ENCODE measurements at regions not wholly inside any gene's neighbourhood (a gene's known extent, or its start where the extent isn't known, plus 50 kb on each side); places are given as distances from the start of the nearest gene placed in this dataset.

GRCh38 chr7:156560696-156561095 is 79.9 kb upstream of the RNF32 start:
- DNase-seq (ENCODE audit: low read depth in 1 of 2, low spot score in 1 of 2): no peak
- H3K4me3 ChIP-seq (replicated peaks; ENCODE audit: insufficient read depth, low read length): no peak overlapping the region
- TF ChIP-seq REST (IDR thresholded peaks at IDR 0.05; ENCODE audit: insufficient replicate concordance, low read depth): no peak
- no peak for TF ChIP-seq POLR2AphosphoS5 (IDR thresholded peaks at IDR 0.05; ENCODE audit: low read depth)
- TF ChIP-seq CTCF (IDR thresholded peaks at IDR 0.05; ENCODE audit: insufficient read depth, low read length): no peak
- TF ChIP-seq GABPA (IDR thresholded peaks at IDR 0.05; ENCODE audit: low read depth): no peak
- TF ChIP-seq SPI1 (IDR thresholded peaks at IDR 0.05; ENCODE audit: borderline replicate concordance, low read depth): no peak
- no peak overlapping the region for H3K27ac ChIP-seq (replicated peaks)
- peaks cover 3% of the 10 kb centered on the region for H3K27me3 ChIP-seq (ENCODE audit: insufficient read depth, poor library complexity, severe bottlenecking)

GRCh38 chr7:156560075-156560474 is 80.5 kb upstream of the RNF32 start:
- peaks cover 3% of the 10 kb centered on the region for H3K27me3 ChIP-seq (ENCODE audit: insufficient read depth, poor library complexity, severe bottlenecking)
- TF ChIP-seq SPI1 (IDR thresholded peaks at IDR 0.05; ENCODE audit: borderline replicate concordance, low read depth) (no peak), CTCF (IDR thresholded peaks at IDR 0.05; ENCODE audit: insufficient read depth, low read length) (no peak), POLR2AphosphoS5 (IDR thresholded peaks at IDR 0.05; ENCODE audit: low read depth) (no peak), GABPA (IDR thresholded peaks at IDR 0.05; ENCODE audit: low read depth) (no peak), REST (IDR thresholded peaks at IDR 0.05; ENCODE audit: insufficient replicate concordance, low read depth) (no peak)
- no peak for DNase-seq (ENCODE audit: low read depth in 1 of 2, low spot score in 1 of 2)
- no peak overlapping the region for H3K4me3 ChIP-seq (replicated peaks; ENCODE audit: insufficient read depth, low read length)
- H3K27ac ChIP-seq (replicated peaks): no peak overlapping the region

GRCh38 chr7:156559001-156559400 is 81.6 kb upstream of the RNF32 start:
- no peak for DNase-seq (ENCODE audit: low read depth in 1 of 2, low spot score in 1 of 2)
- TF ChIP-seq POLR2AphosphoS5 (IDR thresholded peaks at IDR 0.05; ENCODE audit: low read depth): no peak
- no peak for TF ChIP-seq REST (IDR thresholded peaks at IDR 0.05; ENCODE audit: insufficient replicate concordance, low read depth)
- TF ChIP-seq SPI1 (IDR thresholded peaks at IDR 0.05; ENCODE audit: borderline replicate concordance, low read depth): no peak
- TF ChIP-seq GABPA (IDR thresholded peaks at IDR 0.05; ENCODE audit: low read depth): no peak
- TF ChIP-seq CTCF (IDR thresholded peaks at IDR 0.05; ENCODE audit: insufficient read depth, low read length): no peak

More at GRCh38 chr7:156559001-156559400, 81.6 kb upstream of the RNF32 start:
- Histone ChIP-seq H3K27me3 (ENCODE audit: insufficient read depth, poor library complexity, severe bottlenecking) (peaks cover 3% of the 10 kb centered on the region), H3K4me3 (replicated peaks; ENCODE audit: insufficient read depth, low read length) (no peak overlapping the region), H3K27ac (replicated peaks) (no peak overlapping the region)
